Natural killer cell (primary cell): ENCODE measurements at regions not wholly inside any gene's neighbourhood (a gene's known extent, or its start where the extent isn't known, plus 50 kb on each side); places are given as distances from the start of the nearest gene placed in this dataset.

ENCODE experiments used
- ATAC-seq, 3 donors: fragments of 150-1000 bp in 2 of 3; fragments of 200-7000 bp in 1 of 3; cut with Tn5 transposase; 1 replicate in 1 of 3; 2 replicates in 2 of 3; pipeline ENCODE4 v1.10.0; 2021; ENCODE audit warnings: mild to moderate bottlenecking in 2 of 3, moderate library complexity in 2 of 3
- DNase-seq, 2 donors: peaks; one replicate each; pipeline versions ENCODE4 v3.0.0 to v3.0.0-alpha.2; 2013 to 2021; ENCODE audit warnings: mixed read lengths in 1 of 2
- H3K27ac ChIP-seq: one replicate; pipeline ENCODE4 v1.5.1; 2013; ENCODE audit warnings: mild to moderate bottlenecking, low read length
- H3K27me3 ChIP-seq: one replicate; pipeline ENCODE4 v1.6.1; 2013; ENCODE audit warnings: low read length; ENCODE audit not compliant: control insufficient read depth, insufficient read depth
- H3K36me3 ChIP-seq: one replicate; pipeline ENCODE4 v1.6.1; 2013; ENCODE audit warnings: low read length; ENCODE audit not compliant: control insufficient read depth, insufficient read depth
- H3K4me1 ChIP-seq: one replicate; pipeline ENCODE4 v1.6.1; 2013; ENCODE audit warnings: low read length; ENCODE audit not compliant: control insufficient read depth, insufficient read depth
- H3K4me3 ChIP-seq: one replicate; pipeline ENCODE4 v1.5.1; 2013; ENCODE audit warnings: low read length
- H3K9me3 ChIP-seq: one replicate; pipeline ENCODE4 v1.6.1; 2013; ENCODE audit warnings: low read length; ENCODE audit not compliant: control insufficient read depth, insufficient read depth
- H3K27ac Mint-ChIP-seq, 2 donors: one replicate each; pipeline ENCODE4 v1.8.0; 2022; ENCODE audit warnings: mild to moderate bottlenecking in 2 of 2, mixed read lengths in 2 of 2, moderate library complexity in 1 of 2
- H3K27me3 Mint-ChIP-seq, 2 donors: one replicate each; pipeline ENCODE4 v1.8.0; 2022; ENCODE audit warnings: low read depth in 2 of 2, mixed read lengths in 2 of 2
- H3K36me3 Mint-ChIP-seq: one replicate; pipeline ENCODE4 v1.8.0; 2022; ENCODE audit warnings: mixed read lengths
- H3K4me1 Mint-ChIP-seq, 2 donors: one replicate each; pipeline ENCODE4 v1.8.0; 2022; ENCODE audit warnings: mixed read lengths in 2 of 2
- H3K4me3 Mint-ChIP-seq: one replicate; pipeline ENCODE4 v1.8.0; 2022; ENCODE audit warnings: mild to moderate bottlenecking, moderate library complexity, mixed read lengths
- H3K9me3 Mint-ChIP-seq, 2 donors: one replicate each; pipeline ENCODE4 v1.8.0; 2022; ENCODE audit warnings: mixed read lengths in 2 of 2
- CTCF ChIP-seq: fragments of 200-600 bp; IDR thresholded peaks from one replicate; pipeline ENCODE4 v1.8.0; 2022; ENCODE audit warnings: antibody characterized with exemption
- WGBS: methylation state at CpG from one replicate; pipeline ENCODE4 v1.1.7; 2013; ENCODE audit warnings: missing lambda C conversion rate; ENCODE audit not compliant: insufficient coverage; 5-methylcytosine and 5-hydroxymethylcytosine counted together
- intact Hi-C: fragments of 100-400 bp; cut with micrococcal nuclease; formaldehyde crosslinking; loops from one replicate; pipeline ENCODE4 v1.14.2; 2022

GRCh38 chr7:118057404-118057803, 126.6 kb upstream of the LSM8 start:
- Histone ChIP-seq H3K27me3 (no peaks in the 10 kb centered on the region), H3K4me1 (no peaks in the 10 kb centered on the region), H3K4me3 (no peak overlapping the region), H3K27ac (no peak overlapping the region), H3K9me3 (no peaks in the 10 kb centered on the region), H3K36me3 (no peaks in the 10 kb centered on the region)
- DNase-seq (no peak), ATAC-seq (no peak)
- H3K27ac Mint-ChIP-seq, result no peak overlapping the region
- no peaks in the 10 kb centered on the region for H3K4me1 Mint-ChIP-seq
- no peaks in the 10 kb centered on the region for H3K27me3 Mint-ChIP-seq
- H3K4me3 Mint-ChIP-seq, result no peak overlapping the region
- H3K36me3 Mint-ChIP-seq, result no peaks in the 10 kb centered on the region
- H3K9me3 Mint-ChIP-seq, result peaks cover 2 to 8% of the 10 kb centered on the region in 2 donors
- intact Hi-C loops, result no loop called here
- WGBS, result 83% methylated on average over 5 of the region's 5 CpGs
- TF ChIP-seq CTCF, result no peak

- no peak for TF ChIP-seq CTCF
- H3K9me3 ChIP-seq, result no peaks in the 10 kb centered on the region
- H3K4me3 ChIP-seq, result no peak overlapping the region
- Mint-ChIP-seq H3K4me3 (no peak overlapping the region), H3K4me1 (no peaks in the 10 kb centered on the region), H3K27me3 (no peaks in the 10 kb centered on the region), H3K27ac (no peak overlapping the region), H3K9me3 (peaks cover 2 to 8% of the 10 kb centered on the region in 2 donors), H3K36me3 (no peaks in the 10 kb centered on the region)
- H3K4me1 ChIP-seq, result no peaks in the 10 kb centered on the region
- WGBS, result 54% methylated on average over 2 of the region's 2 CpGs
- DNase-seq (no peak), ATAC-seq (no peak)
- intact Hi-C loops, result no loop called here
- H3K27ac ChIP-seq, result no peak overlapping the region
- H3K27me3 ChIP-seq, result no peaks in the 10 kb centered on the region
- H3K36me3 ChIP-seq, result no peaks in the 10 kb centered on the region
These were observed 124.8 kb upstream of the LSM8 start for GRCh38 chr7:118059209-118059608.

- 27% methylated on average over 1 of the region's 1 CpG for WGBS
- TF ChIP-seq CTCF, result no peak
- Histone ChIP-seq H3K27me3 (no peaks in the 10 kb centered on the region), H3K9me3 (no peaks in the 10 kb centered on the region), H3K36me3 (no peaks in the 10 kb centered on the region), H3K4me1 (no peaks in the 10 kb centered on the region), H3K4me3 (no peak overlapping the region), H3K27ac (no peak overlapping the region)
- H3K9me3 Mint-ChIP-seq, result peaks cover 2 to 8% of the 10 kb centered on the region in 2 donors
- no peak for ATAC-seq
- H3K4me3 Mint-ChIP-seq, result no peak overlapping the region
- no peaks in the 10 kb centered on the region for H3K27me3 Mint-ChIP-seq
- DNase-seq, result no peak
- no peaks in the 10 kb centered on the region for H3K36me3 Mint-ChIP-seq
- intact Hi-C loops, result no loop called here
- H3K4me1 Mint-ChIP-seq, result no peaks in the 10 kb centered on the region
- no peak overlapping the region for H3K27ac Mint-ChIP-seq
These were observed 123.3 kb upstream of the LSM8 start for GRCh38 chr7:118060692-118061091.

GRCh38 chr7:118061386-118061785, 122.6 kb upstream of the LSM8 start:
- no peaks in the 10 kb centered on the region for H3K4me1 Mint-ChIP-seq
- ATAC-seq (no peak), DNase-seq (no peak)
- Histone ChIP-seq H3K4me1 (no peaks in the 10 kb centered on the region), H3K27ac (no peak overlapping the region), H3K9me3 (no peaks in the 10 kb centered on the region), H3K27me3 (no peaks in the 10 kb centered on the region), H3K4me3 (no peak overlapping the region), H3K36me3 (no peaks in the 10 kb centered on the region)
- intact Hi-C loops, result no loop called here
- no peaks in the 10 kb centered on the region for H3K27me3 Mint-ChIP-seq
- peaks cover 2 to 8% of the 10 kb centered on the region in 2 donors for H3K9me3 Mint-ChIP-seq
- TF ChIP-seq CTCF, result no peak
- H3K4me3 Mint-ChIP-seq, result no peak overlapping the region
- no peaks in the 10 kb centered on the region for H3K36me3 Mint-ChIP-seq
- no peak overlapping the region for H3K27ac Mint-ChIP-seq
- WGBS, result 52% methylated on average over 5 of the region's 6 CpGs
